HG02678 (cell line): ENCODE measurements at regions not wholly inside any gene's neighbourhood (a gene's known extent, or its start where the extent isn't known, plus 50 kb on each side); places are given as distances from the start of the nearest gene placed in this dataset.
"Not testable (repeated sequence)": the region's sequence is repeated elsewhere in the genome, so short reads cannot be mapped to it uniquely, and the experiment has no call there.

Source experiments
- ATAC-seq: cut with Tn5 transposase; IDR thresholded peaks from one replicate; pipeline ENCODE4 v1.9.1; 2021; ENCODE audit warnings: mild to moderate bottlenecking, moderate library complexity; ENCODE audit not compliant: unreplicated experiment

GRCh38 chr10:17538941-17539340, 78.2 kb downstream of the HACD1 start:
- no peak for ATAC-seq

GRCh38 chr10:17537281-17537680, 79.9 kb downstream of the HACD1 start:
- ATAC-seq, result no peak

- ATAC-seq, result no peak
Observed at GRCh38 chr10:17536221-17536620, 81.0 kb downstream of the HACD1 start.

GRCh38 chr10:17533731-17534130, 79.3 kb upstream of the ST8SIA6 start:
- no peak for ATAC-seq

- no peak for ATAC-seq
Observed at GRCh38 chr10:17528306-17528862, 74.0 kb upstream of the ST8SIA6 start.

GRCh38 chr10:17527514-17528146, 73.2 kb upstream of the ST8SIA6 start:
- no peak for ATAC-seq

- ATAC-seq, result not testable (repeated sequence)
Observed at GRCh38 chr10:17526571-17526970, 72.2 kb upstream of the ST8SIA6 start.

- no peak for ATAC-seq
Observed at GRCh38 chr10:17523917-17524316, 69.5 kb upstream of the ST8SIA6 start.

GRCh38 chr10:17523246-17523753, 68.9 kb upstream of the ST8SIA6 start:
- ATAC-seq, result no peak

GRCh38 chr10:17522269-17522668, 67.9 kb upstream of the ST8SIA6 start:
- ATAC-seq, result not testable (repeated sequence)

- no peak for ATAC-seq
Observed at GRCh38 chr10:17519457-17519856, 65.1 kb upstream of the ST8SIA6 start.

GRCh38 chr10:17518338-17518737, 63.9 kb upstream of the ST8SIA6 start:
- ATAC-seq, result no peak

- no peak for ATAC-seq
Observed at GRCh38 chr10:17516376-17516775, 62.0 kb upstream of the ST8SIA6 start.

GRCh38 chr10:17512341-17513001, 58.1 kb upstream of the ST8SIA6 start:
- no peak for ATAC-seq

- peak; percentile 76 for ATAC-seq
Observed at GRCh38 chr10:17510242-17510908, 56.0 kb upstream of the ST8SIA6 start.

- ATAC-seq, result no peak
Observed at GRCh38 chr10:17507538-17507937, 53.1 kb upstream of the ST8SIA6 start.

GRCh38 chr10:17506856-17507471, 52.6 kb upstream of the ST8SIA6 start:
- no peak for ATAC-seq

- ATAC-seq, result no peak
Observed at GRCh38 chr10:17506390-17506789, 52.0 kb upstream of the ST8SIA6 start.

GRCh38 chr10:17504547-17505245, 50.3 kb upstream of the ST8SIA6 start:
- no peak for ATAC-seq
